Natural killer cell (primary cell): ENCODE measurements at regions not wholly inside any gene's neighbourhood (a gene's known extent, or its start where the extent isn't known, plus 50 kb on each side); places are given as distances from the start of the nearest gene placed in this dataset.

Experiments
- ATAC-seq, 3 donors: fragments of 150-1000 bp in 2 of 3; fragments of 200-7000 bp in 1 of 3; cut with Tn5 transposase; 1 replicate in 1 of 3; 2 replicates in 2 of 3; pipeline ENCODE4 v1.10.0; 2021; ENCODE audit warnings: mild to moderate bottlenecking in 2 of 3, moderate library complexity in 2 of 3
- DNase-seq, 2 donors: peaks; one replicate each; pipeline versions ENCODE4 v3.0.0 to v3.0.0-alpha.2; 2013 to 2021; ENCODE audit warnings: mixed read lengths in 1 of 2
- H3K27ac ChIP-seq: one replicate; pipeline ENCODE4 v1.5.1; 2013; ENCODE audit warnings: mild to moderate bottlenecking, low read length
- H3K27me3 ChIP-seq: one replicate; pipeline ENCODE4 v1.6.1; 2013; ENCODE audit warnings: low read length; ENCODE audit not compliant: control insufficient read depth, insufficient read depth
- H3K36me3 ChIP-seq: one replicate; pipeline ENCODE4 v1.6.1; 2013; ENCODE audit warnings: low read length; ENCODE audit not compliant: control insufficient read depth, insufficient read depth
- H3K4me1 ChIP-seq: one replicate; pipeline ENCODE4 v1.6.1; 2013; ENCODE audit warnings: low read length; ENCODE audit not compliant: control insufficient read depth, insufficient read depth
- H3K4me3 ChIP-seq: one replicate; pipeline ENCODE4 v1.5.1; 2013; ENCODE audit warnings: low read length
- H3K9me3 ChIP-seq: one replicate; pipeline ENCODE4 v1.6.1; 2013; ENCODE audit warnings: low read length; ENCODE audit not compliant: control insufficient read depth, insufficient read depth
- H3K27ac Mint-ChIP-seq, 2 donors: one replicate each; pipeline ENCODE4 v1.8.0; 2022; ENCODE audit warnings: mild to moderate bottlenecking in 2 of 2, mixed read lengths in 2 of 2, moderate library complexity in 1 of 2
- H3K27me3 Mint-ChIP-seq, 2 donors: one replicate each; pipeline ENCODE4 v1.8.0; 2022; ENCODE audit warnings: low read depth in 2 of 2, mixed read lengths in 2 of 2
- H3K36me3 Mint-ChIP-seq: one replicate; pipeline ENCODE4 v1.8.0; 2022; ENCODE audit warnings: mixed read lengths
- H3K4me1 Mint-ChIP-seq, 2 donors: one replicate each; pipeline ENCODE4 v1.8.0; 2022; ENCODE audit warnings: mixed read lengths in 2 of 2
- H3K4me3 Mint-ChIP-seq: one replicate; pipeline ENCODE4 v1.8.0; 2022; ENCODE audit warnings: mild to moderate bottlenecking, moderate library complexity, mixed read lengths
- H3K9me3 Mint-ChIP-seq, 2 donors: one replicate each; pipeline ENCODE4 v1.8.0; 2022; ENCODE audit warnings: mixed read lengths in 2 of 2
- CTCF ChIP-seq: fragments of 200-600 bp; IDR thresholded peaks from one replicate; pipeline ENCODE4 v1.8.0; 2022; ENCODE audit warnings: antibody characterized with exemption
- WGBS: methylation state at CpG from one replicate; pipeline ENCODE4 v1.1.7; 2013; ENCODE audit warnings: missing lambda C conversion rate; ENCODE audit not compliant: insufficient coverage; 5-methylcytosine and 5-hydroxymethylcytosine counted together
- intact Hi-C: fragments of 100-400 bp; cut with micrococcal nuclease; formaldehyde crosslinking; loops from one replicate; pipeline ENCODE4 v1.14.2; 2022

- no peaks in the 10 kb centered on the region for H3K4me1 Mint-ChIP-seq
- Histone ChIP-seq H3K4me3 (no peak overlapping the region), H3K27me3 (no peaks in the 10 kb centered on the region), H3K36me3 (no peaks in the 10 kb centered on the region), H3K4me1 (no peaks in the 10 kb centered on the region), H3K27ac (no peak overlapping the region), H3K9me3 (no peaks in the 10 kb centered on the region)
- peaks cover 14 to 16% of the 10 kb centered on the region in 2 donors for H3K9me3 Mint-ChIP-seq
- H3K27me3 Mint-ChIP-seq, result no peaks in the 10 kb centered on the region
- TF ChIP-seq CTCF, result no peak
- H3K4me3 Mint-ChIP-seq, result no peak overlapping the region
- ATAC-seq (no peak), DNase-seq (no peak)
- intact Hi-C loops, result no loop called here
- WGBS, result 57% methylated on average over 1 of the region's 3 CpGs
- peaks cover 10% of the 10 kb centered on the region for H3K36me3 Mint-ChIP-seq
- no peak overlapping the region for H3K27ac Mint-ChIP-seq
Measured at GRCh38 chr3:20546636-20547035, 360.6 kb upstream of the SGO1 start.

GRCh38 chr3:20543535-20544226 lies 357.7 kb upstream of the SGO1 start:
- Mint-ChIP-seq H3K4me3 (no peak overlapping the region), H3K27ac (no peak overlapping the region), H3K27me3 (no peaks in the 10 kb centered on the region), H3K36me3 (peaks cover 17% of the 10 kb centered on the region), H3K4me1 (no peaks in the 10 kb centered on the region), H3K9me3 (peaks cover 17 to 21% of the 10 kb centered on the region in 2 donors)
- no peak for DNase-seq
- no peak for TF ChIP-seq CTCF
- ATAC-seq, result no peak
- Histone ChIP-seq H3K27me3 (no peaks in the 10 kb centered on the region), H3K4me1 (no peaks in the 10 kb centered on the region), H3K27ac (no peak overlapping the region), H3K36me3 (no peaks in the 10 kb centered on the region), H3K9me3 (peaks cover 7% of the 10 kb centered on the region), H3K4me3 (no peak overlapping the region)
- intact Hi-C loops, result no loop called here
- 90% methylated on average over 5 of the region's 5 CpGs for WGBS

- Mint-ChIP-seq H3K36me3 (peaks cover 7% of the 10 kb centered on the region), H3K27me3 (no peaks in the 10 kb centered on the region), H3K27ac (no peak overlapping the region), H3K4me3 (no peak overlapping the region), H3K9me3 (peaks cover 11 to 12% of the 10 kb centered on the region in 2 donors), H3K4me1 (no peaks in the 10 kb centered on the region)
- WGBS, result 87% methylated on average over 3 of the region's 3 CpGs
- TF ChIP-seq CTCF, result no peak
- intact Hi-C loops, result no loop called here
- no peak overlapping the region for H3K4me3 ChIP-seq
- H3K27ac ChIP-seq, result no peak overlapping the region
- ATAC-seq (no peak), DNase-seq (no peak)
- no peaks in the 10 kb centered on the region for H3K4me1 ChIP-seq
- no peaks in the 10 kb centered on the region for H3K27me3 ChIP-seq
- H3K9me3 ChIP-seq, result peaks cover 7% of the 10 kb centered on the region
- no peaks in the 10 kb centered on the region for H3K36me3 ChIP-seq
Measured at GRCh38 chr3:20540066-20540465, 354.1 kb upstream of the SGO1 start.

GRCh38 chr3:20539666-20540065 lies 353.7 kb upstream of the SGO1 start:
- Histone ChIP-seq H3K27me3 (no peaks in the 10 kb centered on the region), H3K4me1 (no peaks in the 10 kb centered on the region), H3K9me3 (peaks cover 7% of the 10 kb centered on the region), H3K36me3 (no peaks in the 10 kb centered on the region), H3K27ac (no peak overlapping the region), H3K4me3 (no peak overlapping the region)
- H3K27ac Mint-ChIP-seq, result no peak overlapping the region
- TF ChIP-seq CTCF, result no peak
- no peak for DNase-seq
- intact Hi-C loops, result no loop called here
- 80% methylated on average over 6 of the region's 6 CpGs for WGBS
- no peak for ATAC-seq
- H3K4me3 Mint-ChIP-seq, result no peak overlapping the region
- H3K36me3 Mint-ChIP-seq, result peaks cover 7% of the 10 kb centered on the region
- peaks cover 11 to 14% of the 10 kb centered on the region in 2 donors for H3K9me3 Mint-ChIP-seq
- no peaks in the 10 kb centered on the region for H3K27me3 Mint-ChIP-seq
- no peaks in the 10 kb centered on the region for H3K4me1 Mint-ChIP-seq
